HL-60 (cell line): ENCODE measurements at regions not wholly inside any gene's neighbourhood (a gene's known extent, or its start where the extent isn't known, plus 50 kb on each side); places are given as distances from the start of the nearest gene placed in this dataset.

ENCODE experiments used
- GABPA ChIP-seq: IDR thresholded peaks from 2 replicates; pipeline ENCODE4 v1.6.1; 2012; ENCODE audit warnings: low read depth
- POLR2AphosphoS5 ChIP-seq: IDR thresholded peaks from 2 replicates; pipeline ENCODE4 v1.6.1; 2012; ENCODE audit warnings: low read depth
- REST ChIP-seq: IDR thresholded peaks from 2 replicates; pipeline ENCODE4 v1.6.1; 2012; ENCODE audit warnings: low read depth; ENCODE audit not compliant: insufficient replicate concordance
- SPI1 ChIP-seq: IDR thresholded peaks from 2 replicates; pipeline ENCODE4 v1.6.1; 2012; ENCODE audit warnings: low read depth, mild to moderate bottlenecking, borderline replicate concordance
- TF ChIP-seq, protein P1 (sequence below): IDR thresholded peaks from one replicate; pipeline ENCODE4 v1.5.1; 2011; ENCODE audit warnings: low read length, control low read depth, inconsistent platforms; ENCODE audit not compliant: insufficient read depth

GRCh38 chr6:149236589-149236988, 80.9 kb upstream of the TAB2 start:
- TF ChIP-seq, protein P1, sequence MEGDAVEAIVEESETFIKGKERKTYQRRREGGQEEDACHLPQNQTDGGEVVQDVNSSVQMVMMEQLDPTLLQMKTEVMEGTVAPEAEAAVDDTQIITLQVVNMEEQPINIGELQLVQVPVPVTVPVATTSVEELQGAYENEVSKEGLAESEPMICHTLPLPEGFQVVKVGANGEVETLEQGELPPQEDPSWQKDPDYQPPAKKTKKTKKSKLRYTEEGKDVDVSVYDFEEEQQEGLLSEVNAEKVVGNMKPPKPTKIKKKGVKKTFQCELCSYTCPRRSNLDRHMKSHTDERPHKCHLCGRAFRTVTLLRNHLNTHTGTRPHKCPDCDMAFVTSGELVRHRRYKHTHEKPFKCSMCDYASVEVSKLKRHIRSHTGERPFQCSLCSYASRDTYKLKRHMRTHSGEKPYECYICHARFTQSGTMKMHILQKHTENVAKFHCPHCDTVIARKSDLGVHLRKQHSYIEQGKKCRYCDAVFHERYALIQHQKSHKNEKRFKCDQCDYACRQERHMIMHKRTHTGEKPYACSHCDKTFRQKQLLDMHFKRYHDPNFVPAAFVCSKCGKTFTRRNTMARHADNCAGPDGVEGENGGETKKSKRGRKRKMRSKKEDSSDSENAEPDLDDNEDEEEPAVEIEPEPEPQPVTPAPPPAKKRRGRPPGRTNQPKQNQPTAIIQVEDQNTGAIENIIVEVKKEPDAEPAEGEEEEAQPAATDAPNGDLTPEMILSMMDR = no peak
- TF ChIP-seq POLR2AphosphoS5 (no peak), REST (no peak), GABPA (no peak), SPI1 (no peak)
